SK-N-SH treated with all-trans-retinoic acid at 6 μM for 48 hours (cell line): ENCODE measurements at regions not wholly inside any gene's neighbourhood (a gene's known extent, or its start where the extent isn't known, plus 50 kb on each side); places are given as distances from the start of the nearest gene placed in this dataset.

Experiments used
- ATAC-seq: fragments of 200-7000 bp; cut with Tn5 transposase; 3 replicates; pipeline ENCODE4 v1.9.1; 2020; ENCODE audit warnings: mild to moderate bottlenecking, moderate library complexity
- ARNTL ChIP-seq: fragments of 450-650 bp; formaldehyde crosslinking; IDR thresholded peaks from 2 replicates; pipeline ENCODE4 v1.5.0; 2020; ENCODE audit warnings: low read depth, mild to moderate bottlenecking, moderate library complexity, borderline replicate concordance
- CREB5 ChIP-seq: fragments of 250-450 bp; sonication (Bioruptor Pico); IDR thresholded peaks from 2 replicates; pipeline ENCODE4 v1.5.1; 2020; ENCODE audit warnings: low read depth, mild to moderate bottlenecking, moderate library complexity
- CSDC2 ChIP-seq: fragments of 250-450 bp; sonication (Bioruptor Pico); IDR thresholded peaks from 2 replicates; pipeline ENCODE4 v1.5.0; 2020; ENCODE audit warnings: mild to moderate bottlenecking, moderate library complexity
- CSRNP3 ChIP-seq: fragments of 250-450 bp; sonication (Bioruptor Pico); IDR thresholded peaks from 2 replicates; pipeline ENCODE4 v1.5.1; 2021; ENCODE audit warnings: mild to moderate bottlenecking, moderate library complexity
- GLIS3 ChIP-seq: fragments of 250-450 bp; sonication (Bioruptor Pico); IDR thresholded peaks from 2 replicates; pipeline ENCODE4 v1.5.0; 2020; ENCODE audit warnings: mild to moderate bottlenecking, moderate library complexity
- ISL1 ChIP-seq: fragments of 250-450 bp; sonication (Bioruptor Pico); IDR thresholded peaks from 2 replicates; pipeline ENCODE4 v2.1.2; 2022; ENCODE audit warnings: mild to moderate bottlenecking, moderate library complexity
- OSR1 ChIP-seq: fragments of 250-450 bp; sonication (Bioruptor Pico); IDR thresholded peaks from 2 replicates; pipeline ENCODE4 v1.8.0; 2022; ENCODE audit warnings: moderate library complexity, mild to moderate bottlenecking, inconsistent platforms
- PATZ1 ChIP-seq: fragments of 250-450 bp; sonication (Bioruptor Pico); IDR thresholded peaks from 2 replicates; pipeline ENCODE4 v1.8.0; 2020; ENCODE audit warnings: mild to moderate bottlenecking, moderate library complexity, borderline replicate concordance
- POU6F1 ChIP-seq: fragments of 250-450 bp; sonication (Bioruptor Pico); IDR thresholded peaks from 2 replicates; pipeline ENCODE4 v1.8.0; 2021; ENCODE audit warnings: low read depth, mild to moderate bottlenecking, moderate library complexity, borderline replicate concordance
- PPARA ChIP-seq: fragments of 250-450 bp; sonication (Bioruptor Pico); IDR thresholded peaks from 2 replicates; pipeline ENCODE4 v1.5.0; 2020; ENCODE audit warnings: mild to moderate bottlenecking, borderline replicate concordance
- RARB ChIP-seq: fragments of 250-450 bp; sonication (Bioruptor Pico); IDR thresholded peaks from 2 replicates; pipeline ENCODE4 v1.8.0; 2021; ENCODE audit warnings: mild to moderate bottlenecking, moderate library complexity
- SNAI2 ChIP-seq: fragments of 250-450 bp; sonication (Bioruptor Pico); IDR thresholded peaks from 2 replicates; pipeline ENCODE4 v1.5.0; 2020; ENCODE audit warnings: mild to moderate bottlenecking, moderate library complexity
- TCF4 ChIP-seq: fragments of 250-450 bp; sonication (Bioruptor Pico); IDR thresholded peaks from 2 replicates; pipeline ENCODE4 v1.8.0; 2021; ENCODE audit warnings: mild to moderate bottlenecking, moderate library complexity, borderline replicate concordance
- TOX ChIP-seq: fragments of 250-450 bp; sonication (Bioruptor Pico); IDR thresholded peaks from 2 replicates; pipeline ENCODE4 v1.8.0; 2021; ENCODE audit warnings: mild to moderate bottlenecking, moderate library complexity, borderline replicate concordance
- TSHZ2 ChIP-seq: fragments of 250-450 bp; sonication (Bioruptor Pico); IDR thresholded peaks from 2 replicates; pipeline ENCODE4 v1.5.0; 2020; ENCODE audit warnings: mild to moderate bottlenecking, moderate library complexity
- ZC3H10 ChIP-seq: fragments of 250-450 bp; sonication (Bioruptor Pico); IDR thresholded peaks from 2 replicates; pipeline ENCODE4 v1.5.1; 2021; ENCODE audit warnings: mild to moderate bottlenecking, moderate library complexity
- ZFP3 ChIP-seq: fragments of 250-450 bp; sonication (Bioruptor Pico); IDR thresholded peaks from 2 replicates; pipeline ENCODE4 v1.5.0; 2020; ENCODE audit warnings: mild to moderate bottlenecking, moderate library complexity
- ZFP30 ChIP-seq: fragments of 450-650 bp; formaldehyde crosslinking; IDR thresholded peaks from 2 replicates; pipeline ENCODE4 v1.5.0; 2022; ENCODE audit warnings: mild to moderate bottlenecking, moderate library complexity
- ZNF565 ChIP-seq: fragments of 450-650 bp; formaldehyde crosslinking; conservative IDR thresholded peaks from 2 replicates; pipeline ENCODE4 v1.5.0; 2020; ENCODE audit warnings: low read depth, mild to moderate bottlenecking, moderate library complexity
- ZNF8 ChIP-seq: fragments of 450-650 bp; formaldehyde crosslinking; IDR thresholded peaks from 2 replicates; pipeline ENCODE4 v1.5.0; 2020; ENCODE audit warnings: mild to moderate bottlenecking, moderate library complexity

GRCh38 chr7:52727632-52728031 lies 307.8 kb upstream of the POM121L12 start:
- ATAC-seq, result no peak
- no peak for TF ChIP-seq TCF4 (CRISPR knock-in tag)
- TF ChIP-seq POU6F1 (CRISPR knock-in tag), result no peak
- TF ChIP-seq ARNTL (CRISPR knock-in tag), result no peak
- TF ChIP-seq ZNF8 (CRISPR knock-in tag), result no peak
- no peak for TF ChIP-seq ZC3H10 (CRISPR knock-in tag)
- no peak for TF ChIP-seq ISL1 (CRISPR knock-in tag)
- TF ChIP-seq ZFP30 (CRISPR knock-in tag), result no peak
- TF ChIP-seq OSR1 (CRISPR knock-in tag), result no peak
- no peak for TF ChIP-seq TOX
- TF ChIP-seq TSHZ2 (CRISPR knock-in tag), result no peak
- no peak for TF ChIP-seq CSDC2
- TF ChIP-seq RARB, result no peak
- TF ChIP-seq CSRNP3 (CRISPR knock-in tag), result no peak
- TF ChIP-seq PPARA, result no peak
- no peak for TF ChIP-seq ZFP3 (CRISPR knock-in tag)

- no peak for TF ChIP-seq OSR1 (CRISPR knock-in tag)
- TF ChIP-seq SNAI2 (CRISPR knock-in tag), result no peak
- TF ChIP-seq CSRNP3 (CRISPR knock-in tag), result no peak
- TF ChIP-seq GLIS3 (CRISPR knock-in tag), result no peak
- no peak for TF ChIP-seq ZFP3 (CRISPR knock-in tag)
- no peak for TF ChIP-seq ISL1 (CRISPR knock-in tag)
- TF ChIP-seq ZNF565 (CRISPR knock-in tag), result no peak
- TF ChIP-seq ZNF8 (CRISPR knock-in tag), result no peak
- no peak for TF ChIP-seq PATZ1 (CRISPR knock-in tag)
- ATAC-seq, result no peak
These were observed 308.4 kb upstream of the POM121L12 start for GRCh38 chr7:52726986-52727385.

GRCh38 chr7:52726493-52726892 lies 308.9 kb upstream of the POM121L12 start:
- ATAC-seq, result no peak
- TF ChIP-seq ISL1 (CRISPR knock-in tag), result no peak
- no peak for TF ChIP-seq ZC3H10 (CRISPR knock-in tag)
- TF ChIP-seq CREB5 (CRISPR knock-in tag), result no peak
- no peak for TF ChIP-seq OSR1 (CRISPR knock-in tag)
- TF ChIP-seq ZNF8 (CRISPR knock-in tag), result no peak
- TF ChIP-seq PPARA, result no peak
- TF ChIP-seq RARB, result no peak
- no peak for TF ChIP-seq PATZ1 (CRISPR knock-in tag)
- TF ChIP-seq ARNTL (CRISPR knock-in tag), result no peak
- no peak for TF ChIP-seq SNAI2 (CRISPR knock-in tag)
